ENCODE measurements at regions not wholly inside any gene's neighbourhood (a gene's known extent, or its start where the extent isn't known, plus 50 kb on each side); places are given as distances from the start of the nearest gene placed in this dataset.

DNA sequence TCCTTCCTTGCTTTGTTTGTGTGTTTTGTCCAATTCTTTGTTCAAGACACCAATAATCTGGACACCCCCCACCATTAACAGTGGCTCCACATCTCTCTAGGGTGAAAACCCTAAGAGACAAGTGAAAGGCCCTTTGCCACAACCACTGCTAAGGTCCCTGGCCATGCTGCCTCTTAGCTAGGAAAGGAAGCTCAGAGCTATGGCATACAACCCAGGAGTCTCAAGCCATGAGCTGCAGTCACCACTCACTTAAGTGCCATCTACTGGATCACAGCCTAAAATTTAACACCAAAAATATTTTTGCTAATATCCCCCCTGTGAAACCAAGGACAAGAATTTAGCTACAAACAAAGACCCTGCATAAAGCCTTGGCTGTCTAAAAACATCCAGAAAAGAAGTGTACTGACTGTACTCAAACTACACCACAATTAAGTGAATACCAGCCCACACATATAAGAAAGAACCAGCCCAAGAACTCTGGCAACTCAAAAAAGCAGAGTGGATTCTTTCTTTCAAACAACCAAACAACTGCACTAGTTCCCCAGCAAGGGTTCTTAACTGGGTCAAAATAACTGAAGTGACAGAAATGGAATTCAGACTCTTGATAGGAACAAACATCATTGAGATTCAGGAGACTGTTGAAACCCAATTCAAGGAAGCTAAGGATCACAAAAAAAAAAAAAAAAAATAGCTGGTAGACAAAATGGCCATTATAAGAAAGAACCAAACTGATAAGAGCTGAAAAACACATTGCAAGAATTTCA lies 130.1 kb upstream of the GALNT5 start:
- no peaks in the 10 kb centered on the region for H3K9me3 ChIP-seq (ENCODE audit: control insufficient read depth, insufficient read depth, low read depth, low read length)
- H4K20me1 ChIP-seq (ENCODE audit: control insufficient read depth, extremely low read depth, insufficient read depth, low read length), result no peaks in the 10 kb centered on the region
- H2AFZ ChIP-seq (ENCODE audit: low read length), result no peak overlapping the region
- no peaks in the 10 kb centered on the region for H3K36me3 ChIP-seq (ENCODE audit: control insufficient read depth, insufficient read depth, low read length)
- H3K4me3 ChIP-seq (replicated peaks in 1 of 4; ENCODE audit: control extremely low read depth in 1 of 4, insufficient read depth in 1 of 4, low read depth in 3 of 4, low read length in 4 of 4), result no peak overlapping the region
- no peaks in the 10 kb centered on the region for H3K79me2 ChIP-seq (ENCODE audit: control insufficient read depth, insufficient read depth, low read length)
- H3K4me1 ChIP-seq (ENCODE audit: control insufficient read depth, extremely low read depth, insufficient read depth, low read length), result no peaks in the 10 kb centered on the region
- H3K27ac ChIP-seq (ENCODE audit: insufficient read depth, low read length), result no peak overlapping the region
- no peak overlapping the region for H3K4me2 ChIP-seq (ENCODE audit: extremely low read depth, insufficient read depth, low read length)
- TF ChIP-seq, protein P1, sequence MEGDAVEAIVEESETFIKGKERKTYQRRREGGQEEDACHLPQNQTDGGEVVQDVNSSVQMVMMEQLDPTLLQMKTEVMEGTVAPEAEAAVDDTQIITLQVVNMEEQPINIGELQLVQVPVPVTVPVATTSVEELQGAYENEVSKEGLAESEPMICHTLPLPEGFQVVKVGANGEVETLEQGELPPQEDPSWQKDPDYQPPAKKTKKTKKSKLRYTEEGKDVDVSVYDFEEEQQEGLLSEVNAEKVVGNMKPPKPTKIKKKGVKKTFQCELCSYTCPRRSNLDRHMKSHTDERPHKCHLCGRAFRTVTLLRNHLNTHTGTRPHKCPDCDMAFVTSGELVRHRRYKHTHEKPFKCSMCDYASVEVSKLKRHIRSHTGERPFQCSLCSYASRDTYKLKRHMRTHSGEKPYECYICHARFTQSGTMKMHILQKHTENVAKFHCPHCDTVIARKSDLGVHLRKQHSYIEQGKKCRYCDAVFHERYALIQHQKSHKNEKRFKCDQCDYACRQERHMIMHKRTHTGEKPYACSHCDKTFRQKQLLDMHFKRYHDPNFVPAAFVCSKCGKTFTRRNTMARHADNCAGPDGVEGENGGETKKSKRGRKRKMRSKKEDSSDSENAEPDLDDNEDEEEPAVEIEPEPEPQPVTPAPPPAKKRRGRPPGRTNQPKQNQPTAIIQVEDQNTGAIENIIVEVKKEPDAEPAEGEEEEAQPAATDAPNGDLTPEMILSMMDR (conservative IDR thresholded peaks at IDR 0.05 in 1 of 2, IDR thresholded peaks at IDR 0.05 in 1 of 2; ENCODE audit: low read depth in 1 of 2, low read length in 2 of 2), result no peak
- no peak for TF ChIP-seq EZH2 (IDR thresholded peaks at IDR 0.05; ENCODE audit: low read length, missing control alignments)
- DNase-seq (ENCODE audit: low read depth in 2 of 2), result no peak
- no peaks in the 10 kb centered on the region for H3K27me3 ChIP-seq (ENCODE audit: control insufficient read depth, insufficient read depth, low read length)
- H3K9ac ChIP-seq (ENCODE audit: insufficient read depth, low read length), result no peak overlapping the region

DNA sequence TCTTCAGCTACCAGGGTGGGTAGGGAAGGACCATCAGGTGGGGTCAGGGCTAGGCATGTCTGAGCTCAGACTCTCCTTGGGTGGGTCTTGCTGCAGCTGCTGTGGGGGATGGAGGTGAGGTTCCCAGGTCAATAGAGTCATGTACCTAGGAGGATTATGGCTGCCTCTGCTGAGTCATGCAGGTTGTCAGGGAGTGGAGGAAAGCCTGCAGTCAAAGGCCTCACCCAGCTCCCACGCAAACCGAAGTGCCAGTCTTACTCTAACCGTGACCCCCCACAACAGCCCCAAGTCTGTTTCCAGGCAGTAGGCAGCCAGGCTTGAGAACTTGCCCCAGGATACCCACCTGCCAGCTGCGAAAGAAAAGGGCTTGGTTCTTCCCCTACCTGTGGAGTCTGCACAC lies 113.6 kb upstream of the GALNT5 start:
- no peak overlapping the region for H3K27ac ChIP-seq (ENCODE audit: insufficient read depth, low read length)
- H3K9me3 ChIP-seq (ENCODE audit: control insufficient read depth, insufficient read depth, low read depth, low read length), result no peaks in the 10 kb centered on the region
- no peaks in the 10 kb centered on the region for H4K20me1 ChIP-seq (ENCODE audit: control insufficient read depth, extremely low read depth, insufficient read depth, low read length)
- TF ChIP-seq, protein P1 (conservative IDR thresholded peaks at IDR 0.05 in 1 of 2, IDR thresholded peaks at IDR 0.05 in 1 of 2; ENCODE audit: low read depth in 1 of 2, low read length in 2 of 2), result no peak
- TF ChIP-seq EZH2 (IDR thresholded peaks at IDR 0.05; ENCODE audit: low read length, missing control alignments), result no peak
- no peak overlapping the region for H2AFZ ChIP-seq (ENCODE audit: low read length)
- H3K4me1 ChIP-seq (ENCODE audit: control insufficient read depth, extremely low read depth, insufficient read depth, low read length), result no peaks in the 10 kb centered on the region
- H3K36me3 ChIP-seq (ENCODE audit: control insufficient read depth, insufficient read depth, low read length), result no peaks in the 10 kb centered on the region
- H3K79me2 ChIP-seq (ENCODE audit: control insufficient read depth, insufficient read depth, low read length), result no peaks in the 10 kb centered on the region
- DNase-seq (ENCODE audit: low read depth in 2 of 2), result no peak
- H3K9ac ChIP-seq (ENCODE audit: insufficient read depth, low read length), result no peak overlapping the region
- H3K4me3 ChIP-seq (replicated peaks in 1 of 4; ENCODE audit: control extremely low read depth in 1 of 4, insufficient read depth in 1 of 4, low read depth in 3 of 4, low read length in 4 of 4), result no peak overlapping the region
- H3K4me2 ChIP-seq (ENCODE audit: extremely low read depth, insufficient read depth, low read length), result no peak overlapping the region
- no peaks in the 10 kb centered on the region for H3K27me3 ChIP-seq (ENCODE audit: control insufficient read depth, insufficient read depth, low read length)

DNA sequence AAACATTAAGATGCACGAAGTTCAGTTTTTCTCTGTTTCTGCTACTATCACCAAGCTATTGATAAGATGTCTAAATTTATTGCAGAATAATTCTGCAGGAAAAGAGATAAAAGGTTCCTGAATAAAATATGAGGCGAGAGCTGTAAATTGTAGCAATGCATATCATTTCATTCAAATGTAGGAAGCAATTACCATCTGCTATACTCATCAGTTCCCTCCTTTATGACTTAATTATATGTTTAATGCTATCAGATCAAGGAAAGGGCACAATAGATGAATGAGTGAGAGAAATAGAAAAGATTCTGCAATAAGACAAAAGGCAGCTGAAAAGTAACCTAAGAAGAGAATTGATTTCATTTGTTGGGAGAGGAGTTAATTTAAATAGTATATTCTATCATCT lies 108.2 kb upstream of the GALNT5 start:
- Histone ChIP-seq H3K4me1 (ENCODE audit: control insufficient read depth, extremely low read depth, insufficient read depth, low read length) (no peaks in the 10 kb centered on the region), H3K4me3 (replicated peaks in 1 of 4; ENCODE audit: control extremely low read depth in 1 of 4, insufficient read depth in 1 of 4, low read depth in 3 of 4, low read length in 4 of 4) (no peak overlapping the region), H3K27me3 (ENCODE audit: control insufficient read depth, insufficient read depth, low read length) (no peaks in the 10 kb centered on the region), H4K20me1 (ENCODE audit: control insufficient read depth, extremely low read depth, insufficient read depth, low read length) (no peaks in the 10 kb centered on the region), H3K27ac (ENCODE audit: insufficient read depth, low read length) (no peak overlapping the region), H3K4me2 (ENCODE audit: extremely low read depth, insufficient read depth, low read length) (no peak overlapping the region), H3K9ac (ENCODE audit: insufficient read depth, low read length) (no peak overlapping the region), H2AFZ (ENCODE audit: low read length) (no peak overlapping the region), H3K79me2 (ENCODE audit: control insufficient read depth, insufficient read depth, low read length) (no peaks in the 10 kb centered on the region), H3K9me3 (ENCODE audit: control insufficient read depth, insufficient read depth, low read depth, low read length) (no peaks in the 10 kb centered on the region), H3K36me3 (ENCODE audit: control insufficient read depth, insufficient read depth, low read length) (no peaks in the 10 kb centered on the region)
- no peak for DNase-seq (ENCODE audit: low read depth in 2 of 2)
- no peak for TF ChIP-seq EZH2 (IDR thresholded peaks at IDR 0.05; ENCODE audit: low read length, missing control alignments)
- TF ChIP-seq, protein P1 (conservative IDR thresholded peaks at IDR 0.05 in 1 of 2, IDR thresholded peaks at IDR 0.05 in 1 of 2; ENCODE audit: low read depth in 1 of 2, low read length in 2 of 2), result no peak

Measured in fibroblast of lung (primary cell).